KMS-11 (cell line): ENCODE measurements at regions not wholly inside any gene's neighbourhood (a gene's known extent, or its start where the extent isn't known, plus 50 kb on each side); places are given as distances from the start of the nearest gene placed in this dataset.

Experiments used
- H2AFZ ChIP-seq: fragments of 200-600 bp; sonication (generic); 2 replicates; pipeline ENCODE4 v1.6.1; 2016; ENCODE audit warnings: antibody characterized with exemption, mixed run types, low read depth
- H3K27ac ChIP-seq: fragments of 200-600 bp; sonication (generic); 2 replicates; pipeline ENCODE4 v1.6.1; 2016; ENCODE audit warnings: mild to moderate bottlenecking, mixed run types
- H3K27me3 ChIP-seq: fragments of 200-600 bp; sonication (generic); 2 replicates; pipeline ENCODE4 v1.6.1; 2017; ENCODE audit warnings: mild to moderate bottlenecking, low read depth, mixed run types, moderate library complexity; ENCODE audit not compliant: insufficient read depth
- H3K36me3 ChIP-seq: fragments of 200-600 bp; sonication (generic); 2 replicates; pipeline ENCODE4 v1.6.1; 2017; ENCODE audit warnings: mild to moderate bottlenecking, mixed run types; ENCODE audit not compliant: insufficient read depth
- H3K4me1 ChIP-seq: fragments of 200-600 bp; sonication (generic); 2 replicates; pipeline ENCODE4 v1.6.1; 2016; ENCODE audit warnings: mild to moderate bottlenecking, low read depth, mixed run types; ENCODE audit not compliant: poor library complexity, severe bottlenecking
- H3K4me2 ChIP-seq: fragments of 200-600 bp; sonication (generic); 2 replicates; pipeline ENCODE4 v1.7.0; 2016; ENCODE audit warnings: mild to moderate bottlenecking, mixed run types
- H3K4me3 ChIP-seq: fragments of 200-600 bp; sonication (generic); IDR thresholded peaks from 2 replicates; pipeline ENCODE4 v1.6.1; 2017; ENCODE audit warnings: low read depth, low read length, mixed read lengths; ENCODE audit not compliant: insufficient read depth
- H3K79me2 ChIP-seq: fragments of 200-600 bp; sonication (generic); 2 replicates; pipeline ENCODE4 v1.6.1; 2016; ENCODE audit warnings: low read depth, mixed run types; ENCODE audit not compliant: insufficient read depth
- H3K9ac ChIP-seq: fragments of 200-600 bp; sonication (generic); 2 replicates; pipeline ENCODE4 v1.6.1; 2016; ENCODE audit warnings: mild to moderate bottlenecking, mixed run types
- H4K20me1 ChIP-seq: fragments of 200-600 bp; sonication (generic); 2 replicates; pipeline ENCODE4 v1.6.1; 2016; ENCODE audit warnings: mild to moderate bottlenecking, mixed run types; ENCODE audit not compliant: insufficient read depth
- CTCF ChIP-seq: fragments of 200-600 bp; sonication (generic); conservative IDR thresholded peaks from 2 replicates; pipeline ENCODE4 v1.6.1; 2017; ENCODE audit warnings: low read depth, mild to moderate bottlenecking, antibody characterized with exemption, low read length, moderate library complexity, mixed read lengths

DNA sequence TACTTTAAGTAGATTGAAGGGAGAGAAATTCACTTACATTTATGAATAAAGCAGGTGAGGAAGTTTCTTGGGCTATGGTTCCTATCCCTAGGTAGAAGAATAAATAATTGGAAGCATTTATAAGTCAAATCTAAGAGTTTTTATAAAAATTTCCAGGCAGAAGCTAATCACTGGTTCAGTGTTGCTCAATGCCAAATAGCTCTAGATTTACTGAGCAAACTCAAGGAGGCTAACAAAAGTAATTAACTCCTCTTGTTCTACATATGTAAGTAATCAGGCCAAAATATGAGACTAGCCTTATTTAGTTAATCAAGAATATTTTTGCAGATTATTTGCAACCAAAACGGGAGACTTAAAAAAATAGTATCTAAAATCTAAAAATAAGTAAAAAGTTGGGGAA is 472.3 kb downstream of the PLK2 start:
- no peak overlapping the region for H2AFZ ChIP-seq
- H3K4me3 ChIP-seq, result no peak overlapping the region
- no peak overlapping the region for H3K4me2 ChIP-seq
- no peaks in the 10 kb centered on the region for H3K4me1 ChIP-seq
- no peaks in the 10 kb centered on the region for H3K79me2 ChIP-seq
- H4K20me1 ChIP-seq, result no peaks in the 10 kb centered on the region
- TF ChIP-seq CTCF, result no peak
- H3K36me3 ChIP-seq, result no peaks in the 10 kb centered on the region
- H3K27me3 ChIP-seq, result no peaks in the 10 kb centered on the region
- no peak overlapping the region for H3K27ac ChIP-seq
- H3K9ac ChIP-seq, result no peak overlapping the region

GRCh38 chr5:57986761-57987341 is 473.0 kb downstream of the PLK2 start:
- no peaks in the 10 kb centered on the region for H3K36me3 ChIP-seq
- TF ChIP-seq CTCF, result no peak
- H3K4me3 ChIP-seq, result no peak overlapping the region
- H3K4me1 ChIP-seq, result no peaks in the 10 kb centered on the region
- H3K9ac ChIP-seq, result no peak overlapping the region
- H3K79me2 ChIP-seq, result no peaks in the 10 kb centered on the region
- no peak overlapping the region for H3K27ac ChIP-seq
- no peak overlapping the region for H2AFZ ChIP-seq
- H4K20me1 ChIP-seq, result no peaks in the 10 kb centered on the region
- no peak overlapping the region for H3K4me2 ChIP-seq
- no peaks in the 10 kb centered on the region for H3K27me3 ChIP-seq

GRCh38 chr5:57983426-57983825 is 476.5 kb downstream of the PLK2 start:
- Histone ChIP-seq H3K4me3 (no peak overlapping the region), H3K27me3 (no peaks in the 10 kb centered on the region), H4K20me1 (no peaks in the 10 kb centered on the region), H3K79me2 (no peaks in the 10 kb centered on the region), H3K4me1 (no peaks in the 10 kb centered on the region), H3K36me3 (no peaks in the 10 kb centered on the region), H3K4me2 (no peak overlapping the region), H2AFZ (no peak overlapping the region), H3K9ac (no peak overlapping the region), H3K27ac (no peak overlapping the region)
- no peak for TF ChIP-seq CTCF

DNA sequence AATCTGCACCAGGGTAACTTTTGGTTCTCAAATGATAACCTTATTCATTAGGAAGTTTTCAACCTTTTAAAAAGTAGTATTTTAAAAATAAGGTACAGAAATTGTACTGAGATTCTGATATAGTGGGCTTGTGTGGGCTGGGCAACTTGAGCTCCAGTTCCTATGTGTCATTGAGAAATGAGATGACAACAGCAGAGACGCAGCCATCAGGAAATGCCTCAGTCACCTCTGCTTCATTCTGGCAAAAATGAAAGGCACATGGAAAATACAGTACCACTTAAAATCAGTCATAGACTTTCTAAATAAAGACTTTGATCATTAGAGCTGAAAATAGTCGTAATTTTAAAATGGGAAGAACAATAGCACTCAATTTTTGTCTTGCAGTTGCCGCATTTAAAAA is 480.2 kb downstream of the PLK2 start:
- Histone ChIP-seq H3K27ac (no peak overlapping the region), H3K79me2 (no peaks in the 10 kb centered on the region)

More for the DNA sequence above, 480.2 kb downstream of the PLK2 start:
- H3K36me3 ChIP-seq, result no peaks in the 10 kb centered on the region
- no peak overlapping the region for H3K4me2 ChIP-seq
- no peaks in the 10 kb centered on the region for H3K4me1 ChIP-seq
- no peak overlapping the region for H2AFZ ChIP-seq
- H3K27me3 ChIP-seq, result no peaks in the 10 kb centered on the region
- H3K4me3 ChIP-seq, result no peak overlapping the region
- no peak overlapping the region for H3K9ac ChIP-seq
- TF ChIP-seq CTCF, result no peak
- H4K20me1 ChIP-seq, result no peaks in the 10 kb centered on the region
